Heart left ventricle (tissue), 13 donors: ENCODE measurements at regions not wholly inside any gene's neighbourhood (a gene's known extent, or its start where the extent isn't known, plus 50 kb on each side); places are given as distances from the start of the nearest gene placed in this dataset.

Source experiments
- POLR2A ChIP-seq, 2 donors: fragments of 450-650 bp; IDR thresholded peaks; one replicate each; pipeline ENCODE4 v1.6.1; 2017; ENCODE audit warnings: antibody characterized with exemption in 2 of 2, mild to moderate bottlenecking in 2 of 2, moderate library complexity in 2 of 2
- TF ChIP-seq, protein P1 (sequence below), 12 donors: fragments of 200-600 bp; sonication (generic) in 4 of 12; IDR thresholded peaks; one replicate each; pipeline versions ENCODE4 v1.5.0 to v1.8.0; 2018 to 2022; ENCODE audit warnings: antibody characterized with exemption in 12 of 12, mild to moderate bottlenecking in 5 of 12
- donor health status: ischemic (EF 13 %, LVEDD 7.1; RV severe dilation, severe dysfunction).
- donor health status: DM: no; HTN: yes; CAD: no.
- donor health status: DM: no; HTN: no; CAD: no.
- donor health status: ischemic (EF 25% LVEDD 6.9; RV normal size, moderate dysfunction).
- donor health status: ischemic (EF 25% LVEDD 5.7; RV mildly dilated, moderate dysfunction).
- donor health status: ischemic (EF 35%, LVEDD 5.7; RV mildly dilated, moderate dysfunction).
- donor health status: nonischemic (EF 11% LVEDD 7.7; RV severe dilation, severe dysfunction).
- donor health status: DM: yes; HTN: yes; CAD: no.
- donor health status: PGD.
- donor health status: ischemic (EF 29% LVEDD 5.4; RV normal size, mild dysfunction).
- donor health status: nonischemic (EF 23%, LVEDD 6.1; RV moderate dilation, normal function).

DNA sequence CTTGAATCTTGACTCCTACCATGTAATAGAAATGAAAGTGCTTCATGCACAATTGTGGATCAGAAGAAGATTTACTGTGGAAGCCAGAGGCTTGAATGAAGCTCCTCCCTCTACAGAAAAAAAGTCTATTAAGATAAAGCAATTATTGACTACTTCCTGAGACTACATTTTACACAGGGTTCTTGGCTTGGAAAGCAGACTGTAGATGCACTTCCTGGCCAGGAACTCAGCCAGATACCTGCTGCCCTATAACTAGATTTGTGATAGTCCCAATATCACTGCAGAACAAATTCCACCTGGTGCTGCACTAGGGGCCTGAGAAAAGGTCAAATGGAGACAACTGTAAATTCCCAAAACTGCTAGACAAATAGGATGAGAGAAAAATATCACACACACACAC lies 96.8 kb upstream of the GUCA2B start:
- TF ChIP-seq, protein P1, sequence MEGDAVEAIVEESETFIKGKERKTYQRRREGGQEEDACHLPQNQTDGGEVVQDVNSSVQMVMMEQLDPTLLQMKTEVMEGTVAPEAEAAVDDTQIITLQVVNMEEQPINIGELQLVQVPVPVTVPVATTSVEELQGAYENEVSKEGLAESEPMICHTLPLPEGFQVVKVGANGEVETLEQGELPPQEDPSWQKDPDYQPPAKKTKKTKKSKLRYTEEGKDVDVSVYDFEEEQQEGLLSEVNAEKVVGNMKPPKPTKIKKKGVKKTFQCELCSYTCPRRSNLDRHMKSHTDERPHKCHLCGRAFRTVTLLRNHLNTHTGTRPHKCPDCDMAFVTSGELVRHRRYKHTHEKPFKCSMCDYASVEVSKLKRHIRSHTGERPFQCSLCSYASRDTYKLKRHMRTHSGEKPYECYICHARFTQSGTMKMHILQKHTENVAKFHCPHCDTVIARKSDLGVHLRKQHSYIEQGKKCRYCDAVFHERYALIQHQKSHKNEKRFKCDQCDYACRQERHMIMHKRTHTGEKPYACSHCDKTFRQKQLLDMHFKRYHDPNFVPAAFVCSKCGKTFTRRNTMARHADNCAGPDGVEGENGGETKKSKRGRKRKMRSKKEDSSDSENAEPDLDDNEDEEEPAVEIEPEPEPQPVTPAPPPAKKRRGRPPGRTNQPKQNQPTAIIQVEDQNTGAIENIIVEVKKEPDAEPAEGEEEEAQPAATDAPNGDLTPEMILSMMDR (IDR thresholded peaks at IDR 0.05), result no peak
- no peak for TF ChIP-seq POLR2A (IDR thresholded peaks at IDR 0.05)
